ENCODE measurements at regions not wholly inside any gene's neighbourhood (a gene's known extent, or its start where the extent isn't known, plus 50 kb on each side); places are given as distances from the start of the nearest gene placed in this dataset.

GRCh38 chr1:100613817-100614559, 76.0 kb downstream of the GPR88 start:
- Histone ChIP-seq H3K79me2 (ENCODE audit: control insufficient read depth, insufficient read depth, low read length) (no peaks in the 10 kb centered on the region), H3K27me3 (ENCODE audit: control insufficient read depth in 2 of 2, insufficient read depth in 2 of 2, low read length in 2 of 2) (no peaks in the 10 kb centered on the region), H4K20me1 (replicated peaks; ENCODE audit: control insufficient read depth, extremely low read depth, insufficient read depth, low read length) (no peaks in the 10 kb centered on the region), H3K4me3 (replicated peaks in 1 of 3; ENCODE audit: insufficient read depth in 1 of 3, low read depth in 1 of 3, low read length in 3 of 3) (no peak overlapping the region), H2AFZ (ENCODE audit: low read depth, low read length) (no peak overlapping the region), H3K9me1 (replicated peaks; ENCODE audit: control insufficient read depth, extremely low read depth, insufficient read depth, low read length) (no peaks in the 10 kb centered on the region), H3K36me3 (ENCODE audit: control insufficient read depth in 2 of 2, extremely low read depth in 1 of 2, insufficient read depth in 2 of 2, low read length in 2 of 2) (no peaks in the 10 kb centered on the region), H3K9ac (replicated peaks; ENCODE audit: extremely low read depth, insufficient read depth, low read length) (no peak overlapping the region), H3K4me1 (ENCODE audit: control insufficient read depth, extremely low read depth, insufficient read depth, low read length) (no peaks in the 10 kb centered on the region), H3K4me2 (ENCODE audit: insufficient read depth, low read length) (no peak overlapping the region), H3K9me3 (replicated peaks; ENCODE audit: control insufficient read depth, insufficient read depth, low read length) (no peaks in the 10 kb centered on the region), H3K27ac (ENCODE audit: insufficient read depth, low read depth, low read length) (no peak overlapping the region)
- TF ChIP-seq POLR2A (IDR thresholded peaks at IDR 0.05; ENCODE audit: low read depth, low read length) (no peak), FOS (IDR thresholded peaks at IDR 0.05; ENCODE audit: borderline replicate concordance, insufficient read depth, low read length) (no peak), MYC (IDR thresholded peaks at IDR 0.05; ENCODE audit: low read depth, low read length) (no peak), POLR2AphosphoS5 (IDR thresholded peaks at IDR 0.05; ENCODE audit: insufficient read depth, low read depth, low read length) (no peak), JUN (IDR thresholded peaks at IDR 0.05; ENCODE audit: borderline replicate concordance, insufficient read depth, insufficient read length, low read depth) (no peak), CTCF (IDR thresholded peaks at IDR 0.05; ENCODE audit: extremely low read depth in 1 of 2, insufficient read depth in 1 of 2, low read depth in 1 of 2, low read length in 2 of 2) (no peak), GATA2 (IDR thresholded peaks at IDR 0.05; ENCODE audit: insufficient read depth, insufficient read length, low read depth, low read length) (no peak)
- FAIRE-seq = no peak
- intact Hi-C loops (cut with micrococcal nuclease) (no loop called here), dilution Hi-C loops (cut with MboI; ENCODE audit: extremely low pct_ligation_motif_present, low sequenced_read_pairs) (loop anchor here (25.0 kb wide), 1 partner anchor 248 kb away; no protein-coding TSS in a partner anchor)
- DNase-seq (ENCODE audit: low read depth, low spot score) = no peak
- no TSS peak for BruUV-seq (replicated peaks)
- CTCF ChIA-PET = no interaction called here
- POLR2A ChIA-PET = no interaction called here

Data from endothelial cell of umbilical vein (primary cell).